RCC 7860 (cell line): ENCODE measurements at regions not wholly inside any gene's neighbourhood (a gene's known extent, or its start where the extent isn't known, plus 50 kb on each side); places are given as distances from the start of the nearest gene placed in this dataset.

Experiments used
- DNase-seq: peaks from one replicate; pipeline ENCODE4 v3.0.0-alpha.2; 2015; ENCODE audit warnings: low spot score
- FAIRE-seq: peaks from 2 replicates; lab custom pipeline; 2012; peaks lifted over from hg19 to GRCh38; lab: Jason Lieb, UNC

GRCh38 chr9:82149501-82149946 is 161.0 kb downstream of the SPATA31D1 start:
- FAIRE-seq (no peak), DNase-seq (no peak)

DNA sequence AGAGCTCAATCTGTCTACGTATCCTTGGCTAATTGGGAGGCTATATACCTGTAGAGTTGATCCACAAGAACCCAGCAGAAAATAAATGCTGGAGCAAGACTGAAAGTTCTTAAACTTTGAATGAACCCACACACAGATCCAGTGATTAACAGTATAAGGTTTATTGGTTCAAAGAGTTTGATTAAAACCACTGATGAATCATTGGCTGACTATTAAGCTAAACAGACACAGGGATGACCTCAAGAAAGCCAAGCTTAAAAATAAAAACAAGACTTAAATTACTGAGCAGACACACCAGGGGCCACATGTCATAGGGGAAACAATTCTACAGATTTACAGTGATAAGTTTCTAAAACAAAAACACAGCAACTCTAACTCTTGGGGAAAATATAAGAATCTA is 163.6 kb downstream of the SPATA31D1 start:
- peak; percentile 83 for FAIRE-seq
- DNase-seq, result peak; percentile 37

DNA sequence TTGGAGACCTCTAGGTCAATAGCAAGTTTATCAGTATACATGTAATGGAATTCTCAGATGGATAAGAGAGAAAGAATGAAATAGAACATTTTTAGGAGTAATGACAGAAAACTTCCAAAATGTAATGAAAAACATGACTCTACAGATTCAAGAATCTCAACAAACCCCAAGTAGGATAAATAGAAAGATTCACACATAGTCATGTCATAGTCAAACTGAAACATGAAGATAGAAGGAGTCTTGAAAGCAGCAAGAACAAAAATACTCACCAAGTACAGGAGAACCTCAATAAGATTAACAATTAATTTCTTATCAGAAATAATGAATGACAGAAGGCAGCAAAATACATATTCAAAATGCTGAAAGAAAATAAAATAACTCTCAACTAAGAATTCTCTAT is 164.5 kb downstream of the SPATA31D1 start:
- DNase-seq (no peak), FAIRE-seq (no peak)

GRCh38 chr9:82154573-82154972 is 166.0 kb downstream of the SPATA31D1 start:
- FAIRE-seq (no peak), DNase-seq (no peak)

- FAIRE-seq (no peak), DNase-seq (no peak)
These were observed 173.3 kb downstream of the SPATA31D1 start for GRCh38 chr9:82161876-82162275.

GRCh38 chr9:82164159-82164558 is 175.6 kb downstream of the SPATA31D1 start:
- FAIRE-seq, result no peak

DNA sequence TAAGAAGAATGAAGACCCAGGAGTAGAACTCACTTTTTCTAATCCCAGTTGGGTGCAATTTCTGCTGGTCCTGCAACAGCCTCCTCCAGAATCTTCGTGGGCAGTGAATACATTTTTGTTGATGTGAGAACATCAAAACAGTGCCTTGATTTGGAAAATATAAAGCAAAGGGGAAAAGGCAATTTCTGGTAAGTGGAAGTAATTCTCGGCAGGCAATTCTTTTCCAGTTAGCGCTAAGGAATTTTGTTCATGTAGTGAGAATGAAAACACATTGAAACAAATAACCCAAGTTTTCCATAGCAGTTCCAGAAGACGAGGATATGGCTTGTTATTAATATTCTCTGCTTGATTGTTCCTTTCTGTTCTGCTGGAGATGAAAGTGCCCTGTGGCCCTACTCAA is 178.7 kb downstream of the SPATA31D1 start:
- no peak for DNase-seq
- FAIRE-seq, result no peak

More at GRCh38 chr9:82164159-82164558, 175.6 kb downstream of the SPATA31D1 start:
- DNase-seq, result no peak

- no peak for FAIRE-seq
- DNase-seq, result no peak
These were observed 180.0 kb downstream of the SPATA31D1 start for GRCh38 chr9:82168585-82168984.

DNA sequence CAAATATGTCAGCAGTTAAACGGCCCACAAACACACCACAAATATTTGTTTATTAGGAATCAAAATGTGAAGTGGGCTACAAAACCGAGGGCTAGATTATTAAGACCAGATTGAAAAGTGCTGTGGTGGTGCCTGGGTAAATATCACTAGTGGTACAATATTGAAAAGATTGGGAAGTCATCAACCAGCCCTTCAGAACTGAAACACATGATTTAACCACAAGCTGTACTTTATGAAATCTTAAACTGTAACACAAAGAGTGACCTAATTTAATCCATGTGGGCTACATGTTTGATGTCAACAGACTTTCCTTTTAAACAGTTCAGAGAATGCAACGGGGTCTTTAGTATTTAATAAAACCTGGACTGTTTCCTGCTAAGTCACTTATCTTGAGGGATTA is 182.3 kb downstream of the SPATA31D1 start:
- DNase-seq (no peak), FAIRE-seq (no peak)

- FAIRE-seq (no peak), DNase-seq (no peak)
These were observed 182.7 kb downstream of the SPATA31D1 start for GRCh38 chr9:82171271-82171670.

- FAIRE-seq, result no peak
These were observed 192.1 kb downstream of the SPATA31D1 start for GRCh38 chr9:82180711-82181110.

GRCh38 chr9:82183181-82183860 is 194.7 kb downstream of the SPATA31D1 start:
- FAIRE-seq (no peak), DNase-seq (no peak)

More at GRCh38 chr9:82180711-82181110, 192.1 kb downstream of the SPATA31D1 start:
- no peak for DNase-seq

GRCh38 chr9:82184524-82184923 is 196.0 kb downstream of the SPATA31D1 start:
- FAIRE-seq, result no peak

DNA sequence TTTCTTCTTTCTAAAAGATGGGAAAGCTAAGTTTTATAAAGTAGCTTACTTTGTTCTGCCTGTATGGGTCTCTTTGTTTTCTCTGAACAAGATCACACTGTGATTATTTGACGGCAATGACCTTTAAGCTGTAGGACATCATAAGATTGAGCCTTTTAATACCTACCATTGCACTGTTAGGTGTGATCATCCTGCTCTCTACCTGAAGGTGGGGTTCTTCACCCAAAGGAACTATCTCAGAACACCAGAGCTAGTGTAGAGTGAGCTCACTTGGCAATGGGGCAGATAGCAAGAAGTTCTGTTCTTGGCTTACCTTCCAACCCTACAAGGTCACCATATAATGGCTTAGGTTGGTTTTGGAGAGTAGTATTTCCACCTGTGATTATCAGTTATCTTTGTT is 200.2 kb downstream of the SPATA31D1 start:
- DNase-seq (no peak), FAIRE-seq (no peak)

More at GRCh38 chr9:82184524-82184923, 196.0 kb downstream of the SPATA31D1 start:
- DNase-seq, result no peak

DNA sequence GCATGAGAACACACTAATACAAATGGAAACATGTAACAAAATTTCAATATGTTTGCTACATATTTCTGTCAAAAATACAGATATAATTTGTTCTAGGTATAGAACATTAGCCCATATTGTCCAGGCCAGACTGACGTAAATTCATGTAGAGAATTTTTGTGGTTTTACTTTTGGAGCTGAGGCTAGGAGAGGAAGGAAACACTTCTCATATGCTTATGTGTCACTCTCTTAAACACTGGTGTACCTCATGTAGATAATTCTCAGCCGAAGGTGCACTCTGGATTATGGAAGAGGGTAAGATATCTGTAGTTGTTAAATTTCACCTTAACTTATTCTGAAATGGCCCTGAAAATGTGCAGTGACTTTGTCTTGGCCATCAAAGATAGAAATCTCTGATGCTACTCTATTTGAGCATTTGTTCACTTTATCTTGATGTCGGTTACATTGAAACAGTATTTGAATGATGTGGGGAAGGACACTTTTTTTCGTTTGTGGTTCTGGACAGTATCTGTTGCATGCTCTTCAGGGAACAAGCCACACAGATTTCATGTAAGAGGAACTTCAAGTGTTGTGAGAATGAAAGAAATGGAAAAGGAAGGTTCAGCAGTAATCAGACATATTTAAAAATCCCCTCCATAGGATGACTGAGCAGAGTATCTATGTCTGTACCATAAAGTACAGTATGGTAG is 202.7 kb downstream of the SPATA31D1 start:
- no peak for FAIRE-seq
- no peak for DNase-seq

GRCh38 chr9:82192211-82192610 is 203.6 kb downstream of the SPATA31D1 start:
- DNase-seq (no peak), FAIRE-seq (no peak)

GRCh38 chr9:82196622-82197441 is 208.3 kb downstream of the SPATA31D1 start:
- FAIRE-seq (no peak), DNase-seq (no peak)

- FAIRE-seq (no peak), DNase-seq (no peak)
These were observed 212.6 kb downstream of the SPATA31D1 start for GRCh38 chr9:82201196-82201595.

DNA sequence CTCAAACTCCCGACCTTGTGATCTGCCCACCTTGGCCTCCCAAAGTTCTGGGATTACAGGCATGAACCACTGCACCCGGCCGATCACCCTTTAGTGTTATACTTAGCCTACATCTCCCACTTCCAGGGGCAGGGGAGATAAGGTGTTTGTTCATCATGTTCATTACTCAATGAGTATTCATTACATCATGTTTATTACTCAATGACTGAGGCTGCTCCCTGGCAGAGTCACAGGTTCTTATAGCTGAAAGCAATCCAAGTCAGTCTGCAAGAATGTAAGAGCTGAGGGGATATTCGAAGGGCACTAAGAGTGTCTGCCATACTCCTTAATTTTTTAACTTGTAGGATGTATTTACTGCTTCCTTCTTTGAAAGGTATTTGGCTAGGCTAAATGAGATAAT is 214.2 kb downstream of the SPATA31D1 start:
- DNase-seq (no peak), FAIRE-seq (no peak)

GRCh38 chr9:82206490-82206889 is 217.9 kb downstream of the SPATA31D1 start:
- DNase-seq, result no peak

GRCh38 chr9:82206946-82207345 is 218.4 kb downstream of the SPATA31D1 start:
- FAIRE-seq (no peak), DNase-seq (no peak)

More at GRCh38 chr9:82206490-82206889, 217.9 kb downstream of the SPATA31D1 start:
- no peak for FAIRE-seq
